AG08395 (cell line): ENCODE measurements at regions not wholly inside any gene's neighbourhood (a gene's known extent, or its start where the extent isn't known, plus 50 kb on each side); places are given as distances from the start of the nearest gene placed in this dataset.

Experiments used
- DNase-seq: peaks from one replicate; pipeline ENCODE4 v3.0.0; 2012; ENCODE audit warnings: mixed read lengths, low spot score

- no peak for DNase-seq
Measured at GRCh38 chr3:124542214-124542869, 187.9 kb upstream of the UMPS start.

GRCh38 chr3:124545891-124546290 is 184.4 kb upstream of the UMPS start:
- DNase-seq, result no peak

GRCh38 chr3:124552224-124552623 is 178.0 kb upstream of the UMPS start:
- no peak for DNase-seq

GRCh38 chr3:124553178-124553577 is 177.1 kb upstream of the UMPS start:
- no peak for DNase-seq

GRCh38 chr3:124556636-124557035 is 173.6 kb upstream of the UMPS start:
- no peak for DNase-seq

GRCh38 chr3:124557433-124558232 is 172.6 kb upstream of the UMPS start:
- peak; percentile 54 for DNase-seq

- DNase-seq, result peak; percentile 88
Measured at GRCh38 chr3:124558991-124559845, 171.0 kb upstream of the UMPS start.

- DNase-seq, result peak; percentile 84
Measured at GRCh38 chr3:124559846-124560574, 170.2 kb upstream of the UMPS start.

- no peak for DNase-seq
Measured at GRCh38 chr3:124560666-124561215, 169.5 kb upstream of the UMPS start.

- no peak for DNase-seq
Measured at GRCh38 chr3:124562769-124563168, 167.5 kb upstream of the UMPS start.

- peak; percentile 55 for DNase-seq
Measured at GRCh38 chr3:124563376-124563775, 166.9 kb upstream of the UMPS start.

GRCh38 chr3:124565013-124565412 is 165.2 kb upstream of the UMPS start:
- DNase-seq, result peak; percentile 79

- DNase-seq, result no peak
Measured at GRCh38 chr3:124565551-124565950, 164.7 kb upstream of the UMPS start.

- DNase-seq, result no peak
Measured at GRCh38 chr3:124566701-124567100, 163.6 kb upstream of the UMPS start.

GRCh38 chr3:124567179-124567578 is 163.1 kb upstream of the UMPS start:
- no peak for DNase-seq

GRCh38 chr3:124569761-124570160 is 160.5 kb upstream of the UMPS start:
- no peak for DNase-seq

GRCh38 chr3:124570232-124570631 is 160.0 kb upstream of the UMPS start:
- DNase-seq, result no peak

- DNase-seq, result no peak
Measured at GRCh38 chr3:124572851-124573405, 157.3 kb upstream of the UMPS start.

GRCh38 chr3:124574012-124574411 is 156.2 kb upstream of the UMPS start:
- DNase-seq, result no peak

- DNase-seq, result no peak
Measured at GRCh38 chr3:124576565-124577493, 153.4 kb upstream of the UMPS start.
